ENCODE measurements at regions not wholly inside any gene's neighbourhood (a gene's known extent, or its start where the extent isn't known, plus 50 kb on each side); places are given as distances from the start of the nearest gene placed in this dataset.

- no peak for TF ChIP-seq CTCF (IDR thresholded peaks at IDR 0.05)
- TF ChIP-seq POLR2A (IDR thresholded peaks at IDR 0.05): no peak
Observed at GRCh38 chr4:137923494-137923893, 318.7 kb downstream of the SLC7A11 start.

Data from body of pancreas (tissue), 4 donors.